Sigmoid colon (tissue), 6 donors: ENCODE measurements at regions not wholly inside any gene's neighbourhood (a gene's known extent, or its start where the extent isn't known, plus 50 kb on each side); places are given as distances from the start of the nearest gene placed in this dataset.
A peak's percentile ranks its signal among the peaks of the same experiment; 100 is the strongest.

Experiments used
- DNase-seq: peaks from one replicate; pipeline ENCODE4 v3.0.0-alpha.2; 2019
- H3K27ac ChIP-seq, 4 donors: fragments of 200-600 bp; sonication (generic); one replicate each; pipeline ENCODE4 v1.5.1; 2016 to 2019; ENCODE audit warnings: mild to moderate bottlenecking in 1 of 4
- H3K27me3 ChIP-seq, 3 donors: fragments of 200-600 bp; sonication (generic); one replicate each; pipeline ENCODE4 v1.5.1; 2019; ENCODE audit warnings: mild to moderate bottlenecking in 1 of 3
- H3K36me3 ChIP-seq, 4 donors: fragments of 200-600 bp; sonication (generic); one replicate each; pipeline ENCODE4 v1.5.1; 2016 to 2019
- H3K4me1 ChIP-seq, 4 donors: fragments of 200-600 bp; sonication (generic); one replicate each; pipeline ENCODE4 v1.5.1; 2017 to 2019
- H3K4me3 ChIP-seq, 4 donors: fragments of 200-600 bp; sonication (generic); one replicate each; pipeline ENCODE4 v1.5.1; 2017 to 2019; ENCODE audit warnings: mild to moderate bottlenecking in 2 of 4, moderate library complexity in 1 of 4
- H3K9me3 ChIP-seq, 4 donors: fragments of 200-600 bp in 3 of 4; sonication (generic) in 3 of 4; one replicate each; pipeline versions ENCODE4 v1.5.1 to v1.6.1; 2013 to 2019
- CTCF ChIP-seq, 4 experiments: fragments of 450-650 bp in 3 of 4; fragments of 200-600 bp in 1 of 4; IDR thresholded peaks; one replicate each; pipeline ENCODE4 v1.5.1; 2016 to 2019; ENCODE audit warnings: antibody characterized with exemption in 4 of 4, mild to moderate bottlenecking in 3 of 4, moderate library complexity in 2 of 4
- EP300 ChIP-seq, 4 donors: sonication (generic); formaldehyde crosslinking; IDR thresholded peaks; one replicate each; pipeline ENCODE4 v1.6.1; 2017; ENCODE audit warnings: antibody characterized with exemption in 4 of 4
- POLR2A ChIP-seq, 2 donors: fragments of 450-650 bp; IDR thresholded peaks; one replicate each; pipeline ENCODE4 v1.6.1; 2016; ENCODE audit warnings: antibody characterized with exemption in 2 of 2, mild to moderate bottlenecking in 2 of 2, moderate library complexity in 2 of 2
- POLR2AphosphoS5 ChIP-seq, 4 donors: sonication (generic); formaldehyde crosslinking; IDR thresholded peaks; one replicate each; pipeline ENCODE4 v1.6.1; 2017; ENCODE audit warnings: antibody characterized with exemption in 4 of 4
- WGBS, 2 donors: extraction: QIAGEN DNeasy Blood & Tissue Kit; methylation state at CpG; one replicate each; pipeline ENCODE4 v1.1.7; 2013; 5-methylcytosine and 5-hydroxymethylcytosine counted together
- intact Hi-C: fragments of 100-400 bp; cut with DNase I; formaldehyde crosslinking; loops from one replicate; pipeline ENCODE4 v1.15.1; 2023
- donor health status: healthy with polysubstance abuse.
- donor health status: healthy.

DNA sequence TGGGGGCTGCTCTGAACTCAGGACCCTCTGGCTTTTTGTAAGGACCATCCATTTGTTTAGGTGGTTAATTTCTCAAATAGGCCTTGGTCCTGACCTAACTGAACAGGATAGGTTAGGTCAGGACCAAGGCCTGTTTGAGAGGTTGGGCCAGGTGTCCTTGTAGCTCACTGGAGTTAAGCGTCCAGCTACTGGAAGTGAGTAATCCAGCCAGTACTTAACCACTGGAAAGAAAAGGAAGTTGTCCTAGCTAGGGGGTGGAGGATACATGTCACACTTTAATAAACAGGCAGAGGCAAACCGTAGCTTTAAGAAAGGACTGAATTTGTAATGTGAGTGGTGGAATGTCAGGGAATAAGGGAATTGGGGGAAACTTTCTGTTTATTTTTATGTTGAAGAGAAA lies 96.0 kb downstream of the GPR85 start:
- H3K36me3 ChIP-seq: no peaks in the 10 kb centered on the region
- 65 to 78% methylated on average over 2 of the region's 2 CpGs for WGBS, 2 donors
- H3K27ac ChIP-seq: no peak overlapping the region
- H3K4me3 ChIP-seq: no peak overlapping the region
- no peaks in the 10 kb centered on the region for H3K9me3 ChIP-seq
- DNase-seq: no peak
- peaks cover 0 to 20% (median 18%) of the 10 kb centered on the region in 4 donors for H3K4me1 ChIP-seq
- no peak for TF ChIP-seq POLR2AphosphoS5 (IDR thresholded peaks at IDR 0.05)
- no peak for TF ChIP-seq CTCF (IDR thresholded peaks at IDR 0.05)
- TF ChIP-seq POLR2A (IDR thresholded peaks at IDR 0.05): no peak
- no peak for TF ChIP-seq EP300 (IDR thresholded peaks at IDR 0.05)
- H3K27me3 ChIP-seq: no peaks in the 10 kb centered on the region
- intact Hi-C loops: no loop called here

DNA sequence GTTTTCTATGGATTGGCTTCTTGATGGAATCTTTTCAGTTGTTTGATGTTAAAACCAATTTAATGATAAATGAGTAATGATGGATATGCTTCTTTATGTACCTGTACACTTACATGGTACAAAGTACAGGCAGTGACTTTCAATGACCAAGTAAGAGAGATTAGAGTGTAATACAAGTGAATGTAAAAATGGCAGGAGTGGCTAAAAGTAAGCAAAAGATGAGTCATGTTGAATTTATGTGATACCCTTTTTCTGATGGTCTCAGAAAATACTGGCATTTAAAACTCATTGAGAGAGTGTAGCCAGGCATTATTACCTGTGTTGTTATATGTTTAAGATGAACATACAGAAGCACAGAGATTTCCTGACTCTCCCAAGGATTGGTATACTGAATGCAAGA lies 97.1 kb downstream of the GPR85 start:
- H3K4me1 ChIP-seq: peaks cover 0 to 17% (median 12%) of the 10 kb centered on the region in 4 donors
- no peaks in the 10 kb centered on the region for H3K9me3 ChIP-seq
- no peaks in the 10 kb centered on the region for H3K27me3 ChIP-seq
- no peak for DNase-seq
- no peaks in the 10 kb centered on the region for H3K36me3 ChIP-seq
- no peak overlapping the region for H3K27ac ChIP-seq
- H3K4me3 ChIP-seq: no peak overlapping the region
- no peak for TF ChIP-seq EP300 (IDR thresholded peaks at IDR 0.05)
- TF ChIP-seq POLR2AphosphoS5 (IDR thresholded peaks at IDR 0.05): no peak
- TF ChIP-seq POLR2A (IDR thresholded peaks at IDR 0.05): no peak
- TF ChIP-seq CTCF (IDR thresholded peaks at IDR 0.05): no peak
- intact Hi-C loops: loop anchor here (5.0 kb wide), 2 partner anchors 47 to 197 kb away; partner anchors contain the start of gene TMEM168

- Histone ChIP-seq H3K36me3 (no peaks in the 10 kb centered on the region), H3K27ac (no peak overlapping the region), H3K4me1 (peaks cover 0 to 17% (median 12%) of the 10 kb centered on the region in 4 donors), H3K27me3 (no peaks in the 10 kb centered on the region), H3K9me3 (no peaks in the 10 kb centered on the region), H3K4me3 (no peak overlapping the region)
- WGBS, 2 donors: 70 to 87% methylated on average over 1 of the region's 1 CpG
- TF ChIP-seq POLR2A (IDR thresholded peaks at IDR 0.05) (no peak), POLR2AphosphoS5 (IDR thresholded peaks at IDR 0.05) (no peak), CTCF (IDR thresholded peaks at IDR 0.05) (no peak), EP300 (IDR thresholded peaks at IDR 0.05) (no peak)
- DNase-seq: no peak
- intact Hi-C loops: loop anchor here (5.0 kb wide), 2 partner anchors 45 to 195 kb away; partner anchors contain the start of gene TMEM168
These were observed 99.5 kb downstream of the GPR85 start for GRCh38 chr7:112987171-112987570.

GRCh38 chr7:112986256-112987031 lies 100.2 kb downstream of the GPR85 start:
- no peaks in the 10 kb centered on the region for H3K27me3 ChIP-seq
- TF ChIP-seq POLR2AphosphoS5 (IDR thresholded peaks at IDR 0.05) (no peak), POLR2A (IDR thresholded peaks at IDR 0.05) (no peak), EP300 (IDR thresholded peaks at IDR 0.05) (no peak)
- DNase-seq: no peak
- intact Hi-C loops: loop anchor here (5.0 kb wide), 2 partner anchors 44 to 194 kb away; partner anchors contain the start of gene TMEM168
- peak overlapping the region in 3 of 4 donors; percentile 57 to 61 (median 57) for H3K27ac ChIP-seq
- H3K4me1 ChIP-seq: peaks cover 0 to 17% (median 14%) of the 10 kb centered on the region in 4 donors
- H3K9me3 ChIP-seq: no peaks in the 10 kb centered on the region
- H3K36me3 ChIP-seq: no peaks in the 10 kb centered on the region
- WGBS, 2 donors: 55 to 70% methylated on average over 3 of the region's 3 CpGs
- no peak overlapping the region for H3K4me3 ChIP-seq

- no peak overlapping the region for H3K4me3 ChIP-seq
- DNase-seq: peak; percentile 69
- intact Hi-C loops: loop anchor here (5.0 kb wide), 2 partner anchors 43 to 193 kb away; partner anchors contain the start of gene TMEM168
- no peaks in the 10 kb centered on the region for H3K27me3 ChIP-seq
- H3K27ac ChIP-seq: peak overlapping the region in 3 of 4 donors; percentile 57 to 61 (median 57)
- TF ChIP-seq POLR2AphosphoS5 (IDR thresholded peaks at IDR 0.05) (peak; percentile 79 to 94 (median 83)), POLR2A (IDR thresholded peaks at IDR 0.05) (no peak), EP300 (IDR thresholded peaks at IDR 0.05) (peak in 3 of 4 donors; percentile 5 to 44 (median 38)), CTCF (IDR thresholded peaks at IDR 0.05) (no peak)
- peaks cover 0 to 17% (median 14%) of the 10 kb centered on the region in 4 donors for H3K4me1 ChIP-seq
- H3K9me3 ChIP-seq: no peaks in the 10 kb centered on the region
- WGBS, 2 donors: 59 to 68% methylated on average over 9 of the region's 9 CpGs
- no peaks in the 10 kb centered on the region for H3K36me3 ChIP-seq
These were observed 101.1 kb downstream of the GPR85 start for GRCh38 chr7:112985377-112985987.
